H1 (cell line): ENCODE measurements at regions not wholly inside any gene's neighbourhood (a gene's known extent, or its start where the extent isn't known, plus 50 kb on each side); places are given as distances from the start of the nearest gene placed in this dataset.

Source experiments
- CTCF ChIA-PET: fragments of 300-600 bp; sonication (Branson Sonifier 250); formaldehyde crosslinking; loops from one replicate; lab custom pipeline; 2021; ENCODE audit not compliant: partially characterized antibody; lab: Charles Lee
- POLR2A ChIA-PET: fragments of 300-600 bp; sonication (Branson Sonifier 250); formaldehyde crosslinking; loops from one replicate; lab custom pipeline; 2021; ENCODE audit warnings: inconsistent platforms; ENCODE audit not compliant: partially characterized antibody; lab: Charles Lee
- DNase-seq, 2 experiments: peaks; one replicate each; pipeline versions ENCODE4 v3.0.0 to v3.0.0-alpha.2; 2010 to 2022; ENCODE audit warnings: low spot score in 2 of 2, low read depth in 1 of 2, mixed read lengths in 1 of 2
- FAIRE-seq: peaks from 2 replicates; lab custom pipeline; 2011; peaks lifted over from hg19 to GRCh38; lab: Jason Lieb, UNC
- H2AFZ ChIP-seq: 2 replicates; pipeline ENCODE4 v1.8.1; 2012; ENCODE audit warnings: low read length, inconsistent platforms
- H2AK5ac ChIP-seq: 2 replicates; pipeline ENCODE4 v1.6.1; 2013; ENCODE audit warnings: low read depth, low read length
- H2BK120ac ChIP-seq: replicated peaks from 2 replicates; pipeline ENCODE3; 2013; ENCODE audit warnings: low read depth, low read length, inconsistent platforms
- H2BK12ac ChIP-seq: 2 replicates; pipeline ENCODE4 v1.6.1; 2013; ENCODE audit warnings: low read depth, low read length
- H2BK15ac ChIP-seq: 2 replicates; pipeline ENCODE4 v1.6.1; 2013; ENCODE audit warnings: low read length
- H2BK20ac ChIP-seq: 2 replicates; pipeline ENCODE4 v1.6.1; 2013; ENCODE audit warnings: low read length
- H2BK5ac ChIP-seq: 2 replicates; pipeline ENCODE4 v1.6.1; 2013; ENCODE audit warnings: low read depth, low read length
- H3K14ac ChIP-seq: 2 replicates; pipeline ENCODE4 v1.6.1; 2013; ENCODE audit warnings: inconsistent platforms; ENCODE audit not compliant: insufficient read length
- H3K18ac ChIP-seq: 2 replicates; pipeline ENCODE4 v1.6.1; 2013; ENCODE audit warnings: low read length; ENCODE audit errors: extremely low read depth
- H3K23ac ChIP-seq: 2 replicates; pipeline ENCODE4 v1.6.1; 2013; ENCODE audit warnings: inconsistent platforms; ENCODE audit not compliant: insufficient read length
- H3K23me2 ChIP-seq: 2 replicates; pipeline ENCODE4 v1.6.1; 2013; ENCODE audit warnings: low read depth, low read length
- H3K27ac ChIP-seq: 2 replicates; pipeline ENCODE4 v1.6.1; 2011; ENCODE audit warnings: low read depth, low read length, inconsistent platforms
- H3K27me3 ChIP-seq, 4 experiments: replicated peaks in 1 of 4; 1 replicate in 1 of 4; 2 replicates in 3 of 4; pipeline versions ENCODE4 v1.6.1 to v1.8.1; 2011 to 2013; ENCODE audit warnings: low read length in 3 of 4, mild to moderate bottlenecking in 3 of 4, inconsistent platforms in 2 of 4, mixed read lengths in 2 of 4, moderate library complexity in 1 of 4; ENCODE audit not compliant: control insufficient read depth in 3 of 4, insufficient read depth in 3 of 4; ENCODE audit errors: extremely low read depth in 1 of 4
- H3K36me3 ChIP-seq, 4 experiments: 2 replicates each; pipeline versions ENCODE4 v1.6.1 to v1.8.1; 2011 to 2013; ENCODE audit warnings: mild to moderate bottlenecking in 4 of 4, low read length in 3 of 4, moderate library complexity in 2 of 4, control low read depth in 1 of 4, inconsistent platforms in 1 of 4; ENCODE audit not compliant: insufficient read depth in 4 of 4, control insufficient read depth in 2 of 4
- H3K4ac ChIP-seq: replicated peaks from 2 replicates; pipeline ENCODE3; 2013; ENCODE audit warnings: low read length, low read depth, mixed read lengths, inconsistent platforms; ENCODE audit not compliant: insufficient read length
- H3K4me1 ChIP-seq, 4 experiments: replicated peaks in 1 of 4; 1 replicate in 1 of 4; 2 replicates in 3 of 4; pipeline versions ENCODE4 v1.6.1 to v1.8.1; 2011 to 2013; ENCODE audit warnings: low read length in 3 of 4, inconsistent platforms in 2 of 4, mixed read lengths in 1 of 4; ENCODE audit not compliant: insufficient read depth in 4 of 4, control insufficient read depth in 3 of 4
- H3K4me2 ChIP-seq, 2 experiments: 2 replicates each; pipeline versions ENCODE4 v1.6.1 to v1.8.1; 2011 to 2013; ENCODE audit warnings: low read depth in 2 of 2, low read length in 2 of 2, control low read depth in 1 of 2, inconsistent platforms in 1 of 2, mild to moderate bottlenecking in 1 of 2; ENCODE audit not compliant: insufficient read depth in 1 of 2
- H3K4me3 ChIP-seq, 4 experiments: fragments of 200-600, 300-600 bp in 1 of 4; sonication (generic), shearing (Covaris generic), sonication (Bioruptor Twin) in 1 of 4; 2 replicates each; pipeline versions ENCODE4 v1.5.1 to v1.8.1; 2011 to 2016; ENCODE audit warnings: low read length in 4 of 4, low read depth in 3 of 4, control low read depth in 2 of 4, inconsistent platforms in 2 of 4, mild to moderate bottlenecking in 2 of 4, mixed read lengths in 1 of 4, moderate library complexity in 1 of 4; ENCODE audit not compliant: insufficient read depth in 2 of 4; ENCODE audit errors: extremely low read depth in 1 of 4
- H3K56ac ChIP-seq: replicated peaks from 2 replicates; pipeline ENCODE3; 2013; ENCODE audit warnings: low read depth, mild to moderate bottlenecking, mixed read lengths, low read length, inconsistent platforms; ENCODE audit not compliant: insufficient read length
- H3K79me1 ChIP-seq: 2 replicates; pipeline ENCODE4 v1.6.1; 2013; ENCODE audit warnings: low read depth, low read length, control low read depth
- H3K79me2 ChIP-seq, 2 experiments: 2 replicates each; pipeline versions ENCODE4 v1.6.1 to v1.8.1; 2012 to 2013; ENCODE audit warnings: low read length in 2 of 2, mild to moderate bottlenecking in 2 of 2, inconsistent platforms in 1 of 2; ENCODE audit not compliant: insufficient read depth in 2 of 2, control insufficient read depth in 1 of 2
- H3K9ac ChIP-seq, 4 experiments: replicated peaks in 1 of 4; 1 replicate in 1 of 4; 2 replicates in 3 of 4; pipeline versions ENCODE4 v1.6.1 to v1.8.1; 2011 to 2013; ENCODE audit warnings: low read depth in 3 of 4, low read length in 3 of 4, control low read depth in 2 of 4, mild to moderate bottlenecking in 2 of 4, moderate library complexity in 2 of 4, inconsistent platforms in 1 of 4; ENCODE audit errors: extremely low read depth in 1 of 4
- H3K9me3 ChIP-seq, 2 experiments: 2 replicates each; pipeline versions ENCODE4 v1.6.1 to v1.8.1; 2012 to 2013; ENCODE audit warnings: mild to moderate bottlenecking in 2 of 2, moderate library complexity in 2 of 2, control low read depth in 1 of 2, inconsistent platforms in 1 of 2, low read depth in 1 of 2, low read length in 1 of 2, mixed read lengths in 1 of 2; ENCODE audit not compliant: insufficient read depth in 2 of 2
- H4K20me1 ChIP-seq, 2 experiments: replicated peaks in 1 of 2; 2 replicates each; pipeline versions ENCODE3 to v1.8.1; 2011 to 2013; ENCODE audit warnings: inconsistent platforms in 2 of 2, low read length in 2 of 2, mild to moderate bottlenecking in 1 of 2; ENCODE audit not compliant: insufficient read depth in 2 of 2, control insufficient read depth in 1 of 2
- H4K5ac ChIP-seq: 2 replicates; pipeline ENCODE4 v1.6.1; 2013; ENCODE audit warnings: low read length, low read depth, mixed read lengths, inconsistent platforms; ENCODE audit not compliant: insufficient read length
- H4K8ac ChIP-seq: 2 replicates; pipeline ENCODE4 v1.8.0; 2013; ENCODE audit warnings: mild to moderate bottlenecking, moderate library complexity, low read length, inconsistent platforms; ENCODE audit not compliant: insufficient read depth; ENCODE audit errors: extremely low read depth
- H4K91ac ChIP-seq: replicated peaks from 2 replicates; pipeline ENCODE3; 2013; ENCODE audit warnings: low read length, mixed read lengths, inconsistent platforms; ENCODE audit not compliant: insufficient read length
- CHD7 ChIP-seq: fragments of 300-600 bp; sonication (generic); IDR thresholded peaks from 2 replicates; pipeline ENCODE4 v1.7.1; 2012; ENCODE audit warnings: low read length, moderate library complexity, mild to moderate bottlenecking, inconsistent platforms; ENCODE audit not compliant: insufficient replicate concordance
- GTF2F1 ChIP-seq: IDR thresholded peaks from 2 replicates; pipeline ENCODE4 v1.6.1; 2012; ENCODE audit warnings: low read depth, low read length, improper control_type of control experiment, borderline replicate concordance

- no peak overlapping the region for H2BK5ac ChIP-seq
- H4K8ac ChIP-seq = no peak overlapping the region
- no peaks in the 10 kb centered on the region for H3K23me2 ChIP-seq
- DNase-seq (no peak), FAIRE-seq (no peak)
- no peaks in the 10 kb centered on the region for H4K20me1 ChIP-seq
- H3K9ac ChIP-seq = no peak overlapping the region
- no peaks in the 10 kb centered on the region for H3K4me1 ChIP-seq
- no peaks in the 10 kb centered on the region for H3K36me3 ChIP-seq
- H4K91ac ChIP-seq = no peak overlapping the region
- ChIA-PET POLR2A (no interaction called here), CTCF (no interaction called here)
- no peak overlapping the region for H3K4ac ChIP-seq
- H3K27ac ChIP-seq = no peak overlapping the region
- no peak overlapping the region for H3K4me2 ChIP-seq
- no peak overlapping the region for H2BK12ac ChIP-seq
- no peak overlapping the region for H2AFZ ChIP-seq
- H2BK120ac ChIP-seq = no peak overlapping the region
- no peak overlapping the region for H3K23ac ChIP-seq
- H3K56ac ChIP-seq = no peak overlapping the region
- H2BK15ac ChIP-seq = no peak overlapping the region
- H2BK20ac ChIP-seq = no peak overlapping the region
- no peaks in the 10 kb centered on the region for H3K79me1 ChIP-seq
- no peaks in the 10 kb centered on the region for H3K79me2 ChIP-seq
- no peak overlapping the region for H3K14ac ChIP-seq
- no peaks in the 10 kb centered on the region for H3K27me3 ChIP-seq
- H2AK5ac ChIP-seq = no peak overlapping the region
- no peak overlapping the region for H3K18ac ChIP-seq
- H3K9me3 ChIP-seq = no peaks in the 10 kb centered on the region
- H4K5ac ChIP-seq = no peak overlapping the region
- H3K4me3 ChIP-seq = no peak overlapping the region
- TF ChIP-seq GTF2F1 (no peak), CHD7 (no peak)
Measured at GRCh38 chr12:33251548-33251947, 188.1 kb downstream of the SYT10 start.
